A549 (cell line): ENCODE measurements at regions not wholly inside any gene's neighbourhood (a gene's known extent, or its start where the extent isn't known, plus 50 kb on each side); places are given as distances from the start of the nearest gene placed in this dataset.
A peak's percentile ranks its signal among the peaks of the same experiment; 100 is the strongest.

Experiments
- ATAC-seq, 2 experiments: fragments of 200-7000 bp in 1 of 2; fragments of >200 bp in 1 of 2; cut with Nextera tagmentation in 1 of 2; cut with Tn5 transposase in 1 of 2; 3 replicates each; pipeline versions ENCODE4 v1.8.0 to v1.9.1; 2018 to 2020; ENCODE audit warnings: mild to moderate bottlenecking in 1 of 2, moderate library complexity in 1 of 2
- CTCF ChIA-PET: fragments of 300-600 bp; sonication (Branson Sonifier 250); formaldehyde crosslinking; extraction: SDS; loops from one replicate; lab custom pipeline; 2021; ENCODE audit warnings: antibody characterized with exemption, inconsistent platforms; lab: Yijun Ruan, JAX
- POLR2A ChIA-PET: fragments of 350-600 bp; formaldehyde crosslinking; extraction: SDS; loops from one replicate; lab custom pipeline; 2021; ENCODE audit warnings: antibody characterized with exemption, inconsistent platforms; lab: Yijun Ruan, JAX
- DNase-seq, 2 experiments: peaks; one replicate each; pipeline versions ENCODE4 v3.0.0 to v3.0.0-alpha.2; 2011 to 2016; ENCODE audit warnings: low read depth in 1 of 2, low spot score in 1 of 2
- FAIRE-seq: peaks from 2 replicates; lab custom pipeline; 2011; peaks lifted over from hg19 to GRCh38; lab: Jason Lieb, UNC
- H3K27ac ChIP-seq, 2 experiments: fragments of >200 bp; sonication (Bioruptor Twin); formaldehyde crosslinking; 3 replicates each; pipeline ENCODE4 v1.5.1; 2016 to 2017
- H3K4me1 ChIP-seq: fragments of >200 bp; sonication (Bioruptor Twin); formaldehyde crosslinking; 3 replicates; pipeline ENCODE4 v1.6.1; 2016
- H3K4me2 ChIP-seq: fragments of >200 bp; sonication (Bioruptor Twin); formaldehyde crosslinking; 3 replicates; pipeline ENCODE4 v1.6.1; 2016
- H3K4me3 ChIP-seq: fragments of >200 bp; sonication (Bioruptor Twin); formaldehyde crosslinking; 3 replicates; pipeline ENCODE4 v1.5.1; 2016
- H3K9me3 ChIP-seq: fragments of >200 bp; sonication (Bioruptor Twin); formaldehyde crosslinking; 3 replicates; pipeline ENCODE4 v1.6.1; 2016
- ATOH8 ChIP-seq: fragments of 250-450 bp; sonication (Bioruptor Pico); IDR thresholded peaks from 2 replicates; pipeline ENCODE4 v1.5.0; 2020; ENCODE audit warnings: low read depth, mild to moderate bottlenecking, moderate library complexity
- CBX2 ChIP-seq: fragments of 200-600 bp; sonication (generic); IDR thresholded peaks from 2 replicates; pipeline ENCODE4 v1.6.1; 2016; ENCODE audit warnings: low read depth, mild to moderate bottlenecking, borderline replicate concordance
- E2F6 ChIP-seq: IDR thresholded peaks from 2 replicates; pipeline ENCODE4 v1.6.1; 2012; ENCODE audit warnings: low read depth, borderline replicate concordance
- EHF ChIP-seq: fragments of 250-450 bp; sonication (Bioruptor Pico); IDR thresholded peaks from 2 replicates; pipeline ENCODE4 v1.5.0; 2020; ENCODE audit warnings: mild to moderate bottlenecking
- EHMT2 ChIP-seq: fragments of 200-600 bp; sonication (generic); IDR thresholded peaks from 2 replicates; pipeline ENCODE4 v1.6.1; 2016; ENCODE audit warnings: antibody characterized with exemption, low read depth, mild to moderate bottlenecking, moderate library complexity
- FOSL2 ChIP-seq, 2 experiments: fragments of 450-650 bp in 1 of 2; fragments of >200 bp in 1 of 2; sonication (Bioruptor Twin) in 1 of 2; formaldehyde crosslinking; IDR thresholded peaks; 2 replicates each; pipeline versions ENCODE4 v1.5.0 to v1.6.1; 2016 to 2020; ENCODE audit warnings: mild to moderate bottlenecking in 1 of 2, moderate library complexity in 1 of 2
- FOXS1 ChIP-seq: fragments of 250-450 bp; sonication (Bioruptor Pico); IDR thresholded peaks from 2 replicates; pipeline ENCODE4 v1.5.0; 2020; ENCODE audit warnings: mild to moderate bottlenecking, moderate library complexity
- GATA3 ChIP-seq: IDR thresholded peaks from 2 replicates; pipeline ENCODE4 v1.6.1; 2012; ENCODE audit warnings: borderline replicate concordance
- HDAC2 ChIP-seq: fragments of 200-600 bp; sonication (generic); IDR thresholded peaks from 2 replicates; pipeline ENCODE4 v1.6.1; 2016
- HEYL ChIP-seq: fragments of 250-450 bp; sonication (Bioruptor Pico); IDR thresholded peaks from 2 replicates; pipeline ENCODE4 v1.8.0; 2021; ENCODE audit warnings: mild to moderate bottlenecking, moderate library complexity
- HMGXB4 ChIP-seq: fragments of 250-450 bp; sonication (Bioruptor Pico); IDR thresholded peaks from 2 replicates; pipeline ENCODE4 v1.5.0; 2021; ENCODE audit warnings: mild to moderate bottlenecking, moderate library complexity, borderline replicate concordance
- HOXB5 ChIP-seq: fragments of 250-450 bp; sonication (Bioruptor Pico); IDR thresholded peaks from 2 replicates; pipeline ENCODE4 v1.5.0; 2020; ENCODE audit warnings: mild to moderate bottlenecking, moderate library complexity
- KDM5A ChIP-seq: fragments of 200-600 bp; sonication (generic); IDR thresholded peaks from 2 replicates; pipeline ENCODE4 v1.6.1; 2016; ENCODE audit warnings: antibody characterized with exemption, mild to moderate bottlenecking
- MAFK ChIP-seq: fragments of 450-650 bp; IDR thresholded peaks from 2 replicates; pipeline ENCODE4 v1.6.1; 2014; ENCODE audit not compliant: partially characterized antibody
- MAX ChIP-seq: IDR thresholded peaks from 2 replicates; pipeline ENCODE4 v1.6.1; 2012
- NPAS2 ChIP-seq: fragments of 250-450 bp; sonication (Bioruptor Pico); IDR thresholded peaks from 2 replicates; pipeline ENCODE4 v1.8.0; 2022; ENCODE audit warnings: mild to moderate bottlenecking, moderate library complexity, borderline replicate concordance
- PBX3 ChIP-seq: IDR thresholded peaks from 2 replicates; pipeline ENCODE4 v1.6.1; 2012
- RAD21 ChIP-seq, 2 experiments: fragments of >200 bp in 1 of 2; sonication (Bioruptor Twin) in 1 of 2; formaldehyde crosslinking in 1 of 2; IDR thresholded peaks in 1 of 2; conservative IDR thresholded peaks in 1 of 2; 2 replicates in 1 of 2; 3 replicates in 1 of 2; pipeline ENCODE4 v1.6.1; 2012 to 2018; ENCODE audit warnings: inconsistent platforms in 1 of 2
- RCOR1 ChIP-seq: fragments of 150-350 bp; IDR thresholded peaks from 2 replicates; pipeline ENCODE4 v1.6.1; 2014; ENCODE audit warnings: antibody characterized with exemption, low read length, low read depth
- RFX5 ChIP-seq: fragments of 450-650 bp; IDR thresholded peaks from 2 replicates; pipeline ENCODE4 v1.7.1; 2014; ENCODE audit warnings: antibody characterized with exemption, mild to moderate bottlenecking, moderate library complexity
- RNF2 ChIP-seq: fragments of 200-600 bp; sonication (generic); IDR thresholded peaks from 2 replicates; pipeline ENCODE4 v1.6.1; 2016; ENCODE audit warnings: low read depth, mild to moderate bottlenecking, antibody characterized with exemption, moderate library complexity, borderline replicate concordance
- SMC3 ChIP-seq: fragments of >200 bp; sonication (Bioruptor Twin); formaldehyde crosslinking; IDR thresholded peaks from 3 replicates; pipeline ENCODE4 v1.6.1; 2018; ENCODE audit warnings: inconsistent platforms
- TP53 ChIP-seq: fragments of 250-450 bp; sonication (Bioruptor Pico); IDR thresholded peaks from 2 replicates; pipeline ENCODE4 v1.5.0; 2021; ENCODE audit warnings: mild to moderate bottlenecking, moderate library complexity
- WGBS: methylation state at CpG from one replicate; pipeline ENCODE4 v1.1.6; 2017; ENCODE audit errors: missing lambda C conversion rate; 5-methylcytosine and 5-hydroxymethylcytosine counted together

GRCh38 chr10:81109200-81109752 lies 571.6 kb downstream of the SH2D4B start (continued):
- TF ChIP-seq NPAS2 (CRISPR knock-in tag) (no peak), HMGXB4 (CRISPR knock-in tag) (no peak), RFX5 (no peak), GATA3 (no peak)

- under 1% methylated on average over 4 of the region's 4 CpGs for WGBS
- Histone ChIP-seq H3K9me3 (no peaks in the 10 kb centered on the region), H3K4me2 (peak overlapping the region; percentile 11; the same call in 1 of the 3 replicates), H3K27ac (no peak overlapping the region), H3K4me1 (no peaks in the 10 kb centered on the region), H3K4me3 (no peak overlapping the region)
- no peak for FAIRE-seq
- CTCF ChIA-PET: no interaction called here
- DNase-seq: no peak
- no peak for ATAC-seq
- TF ChIP-seq MAX (no peak), FOSL2 (IDR thresholded peaks at IDR 0.05) (no peak), FOSL2 (CRISPR knock-in tag; IDR thresholded peaks at IDR 0.05) (0 out of 2 replicates have a peak, but pooled peaks have one; percentile 11), FOXS1 (no peak), MAFK (no peak)
- POLR2A ChIA-PET: no interaction called here
Measured at GRCh38 chr10:81116201-81116600, 578.5 kb downstream of the SH2D4B start.

- DNase-seq (peak in 1 of 2 experiments; percentile 9), FAIRE-seq (no peak), ATAC-seq (peak in 1 of 2 experiments; percentile 56; a peak in 2 of 6 replicates)
- POLR2A ChIA-PET: no interaction called here
- Histone ChIP-seq H3K27ac (no peak overlapping the region), H3K9me3 (no peaks in the 10 kb centered on the region), H3K4me1 (no peaks in the 10 kb centered on the region), H3K4me3 (no peak overlapping the region), H3K4me2 (no peak overlapping the region)
- TF ChIP-seq SMC3: no peak
- no peak for TF ChIP-seq EHMT2
- TF ChIP-seq PBX3: no peak
- no peak for TF ChIP-seq RAD21 (conservative IDR thresholded peaks at IDR 0.05 in 1 of 2, IDR thresholded peaks at IDR 0.05 in 1 of 2)
- CTCF ChIA-PET: interaction anchor here (0.6 kb wide), 1 partner anchor 831 kb away, joined by 3 read pairs; no protein-coding TSS in a partner anchor
Measured at GRCh38 chr10:81116990-81117389, 579.3 kb downstream of the SH2D4B start.

- no peak overlapping the region for H3K4me3 ChIP-seq
- H3K4me2 ChIP-seq: 0 out of 3 replicates have a peak overlapping the region, but pooled peaks have one; percentile 24
- H3K27ac ChIP-seq: no peak overlapping the region
- DNase-seq (no peak), FAIRE-seq (no peak), ATAC-seq (no peak)
- CTCF ChIA-PET: no interaction called here
- no peaks in the 10 kb centered on the region; the same call in 2 of the 3 replicates for H3K4me1 ChIP-seq
- no peaks in the 10 kb centered on the region for H3K9me3 ChIP-seq
- TF ChIP-seq CBX2: no peak
- no peak for TF ChIP-seq RNF2
- TF ChIP-seq HOXB5 (CRISPR knock-in tag): no peak
- no peak for TF ChIP-seq HDAC2
- no peak for TF ChIP-seq EHMT2
- no peak for TF ChIP-seq ATOH8 (CRISPR knock-in tag)
- TF ChIP-seq TP53 (CRISPR knock-in tag): no peak
- no peak for TF ChIP-seq PBX3
- TF ChIP-seq RCOR1: no peak
- TF ChIP-seq KDM5A: no peak
- TF ChIP-seq HEYL (CRISPR knock-in tag): no peak
- TF ChIP-seq E2F6: no peak
- no peak for TF ChIP-seq MAFK
- no peak for TF ChIP-seq EHF
- POLR2A ChIA-PET: no interaction called here
- 0% methylated on average over 3 of the region's 3 CpGs for WGBS
Measured at GRCh38 chr10:81127931-81128330, 590.2 kb downstream of the SH2D4B start.
